H1 (cell line): ENCODE measurements at regions not wholly inside any gene's neighbourhood (a gene's known extent, or its start where the extent isn't known, plus 50 kb on each side); places are given as distances from the start of the nearest gene placed in this dataset.

Experiments used
- CTCF ChIA-PET: fragments of 300-600 bp; sonication (Branson Sonifier 250); formaldehyde crosslinking; loops from one replicate; lab custom pipeline; 2021; ENCODE audit not compliant: partially characterized antibody; lab: Charles Lee
- POLR2A ChIA-PET: fragments of 300-600 bp; sonication (Branson Sonifier 250); formaldehyde crosslinking; loops from one replicate; lab custom pipeline; 2021; ENCODE audit warnings: inconsistent platforms; ENCODE audit not compliant: partially characterized antibody; lab: Charles Lee
- DNase-seq, 2 experiments: peaks; one replicate each; pipeline versions ENCODE4 v3.0.0 to v3.0.0-alpha.2; 2010 to 2022; ENCODE audit warnings: low spot score in 2 of 2, low read depth in 1 of 2, mixed read lengths in 1 of 2
- FAIRE-seq: peaks from 2 replicates; lab custom pipeline; 2011; peaks lifted over from hg19 to GRCh38; lab: Jason Lieb, UNC
- H2AFZ ChIP-seq: 2 replicates; pipeline ENCODE4 v1.8.1; 2012; ENCODE audit warnings: low read length, inconsistent platforms
- H2AK5ac ChIP-seq: 2 replicates; pipeline ENCODE4 v1.6.1; 2013; ENCODE audit warnings: low read depth, low read length
- H2BK120ac ChIP-seq: replicated peaks from 2 replicates; pipeline ENCODE3; 2013; ENCODE audit warnings: low read depth, low read length, inconsistent platforms
- H2BK12ac ChIP-seq: 2 replicates; pipeline ENCODE4 v1.6.1; 2013; ENCODE audit warnings: low read depth, low read length
- H2BK15ac ChIP-seq: 2 replicates; pipeline ENCODE4 v1.6.1; 2013; ENCODE audit warnings: low read length
- H2BK20ac ChIP-seq: 2 replicates; pipeline ENCODE4 v1.6.1; 2013; ENCODE audit warnings: low read length
- H2BK5ac ChIP-seq: 2 replicates; pipeline ENCODE4 v1.6.1; 2013; ENCODE audit warnings: low read depth, low read length
- H3K14ac ChIP-seq: 2 replicates; pipeline ENCODE4 v1.6.1; 2013; ENCODE audit warnings: inconsistent platforms; ENCODE audit not compliant: insufficient read length
- H3K18ac ChIP-seq: 2 replicates; pipeline ENCODE4 v1.6.1; 2013; ENCODE audit warnings: low read length; ENCODE audit errors: extremely low read depth
- H3K23ac ChIP-seq: 2 replicates; pipeline ENCODE4 v1.6.1; 2013; ENCODE audit warnings: inconsistent platforms; ENCODE audit not compliant: insufficient read length
- H3K23me2 ChIP-seq: 2 replicates; pipeline ENCODE4 v1.6.1; 2013; ENCODE audit warnings: low read depth, low read length
- H3K27ac ChIP-seq: 2 replicates; pipeline ENCODE4 v1.6.1; 2011; ENCODE audit warnings: low read depth, low read length, inconsistent platforms
- H3K27me3 ChIP-seq, 4 experiments: replicated peaks in 1 of 4; 1 replicate in 1 of 4; 2 replicates in 3 of 4; pipeline versions ENCODE4 v1.6.1 to v1.8.1; 2011 to 2013; ENCODE audit warnings: low read length in 3 of 4, mild to moderate bottlenecking in 3 of 4, inconsistent platforms in 2 of 4, mixed read lengths in 2 of 4, moderate library complexity in 1 of 4; ENCODE audit not compliant: control insufficient read depth in 3 of 4, insufficient read depth in 3 of 4; ENCODE audit errors: extremely low read depth in 1 of 4
- H3K36me3 ChIP-seq, 4 experiments: 2 replicates each; pipeline versions ENCODE4 v1.6.1 to v1.8.1; 2011 to 2013; ENCODE audit warnings: mild to moderate bottlenecking in 4 of 4, low read length in 3 of 4, moderate library complexity in 2 of 4, control low read depth in 1 of 4, inconsistent platforms in 1 of 4; ENCODE audit not compliant: insufficient read depth in 4 of 4, control insufficient read depth in 2 of 4
- H3K4ac ChIP-seq: replicated peaks from 2 replicates; pipeline ENCODE3; 2013; ENCODE audit warnings: low read length, low read depth, mixed read lengths, inconsistent platforms; ENCODE audit not compliant: insufficient read length
- H3K4me1 ChIP-seq, 4 experiments: replicated peaks in 1 of 4; 1 replicate in 1 of 4; 2 replicates in 3 of 4; pipeline versions ENCODE4 v1.6.1 to v1.8.1; 2011 to 2013; ENCODE audit warnings: low read length in 3 of 4, inconsistent platforms in 2 of 4, mixed read lengths in 1 of 4; ENCODE audit not compliant: insufficient read depth in 4 of 4, control insufficient read depth in 3 of 4
- H3K4me2 ChIP-seq, 2 experiments: 2 replicates each; pipeline versions ENCODE4 v1.6.1 to v1.8.1; 2011 to 2013; ENCODE audit warnings: low read depth in 2 of 2, low read length in 2 of 2, control low read depth in 1 of 2, inconsistent platforms in 1 of 2, mild to moderate bottlenecking in 1 of 2; ENCODE audit not compliant: insufficient read depth in 1 of 2
- H3K4me3 ChIP-seq, 4 experiments: fragments of 200-600, 300-600 bp in 1 of 4; sonication (generic), shearing (Covaris generic), sonication (Bioruptor Twin) in 1 of 4; 2 replicates each; pipeline versions ENCODE4 v1.5.1 to v1.8.1; 2011 to 2016; ENCODE audit warnings: low read length in 4 of 4, low read depth in 3 of 4, control low read depth in 2 of 4, inconsistent platforms in 2 of 4, mild to moderate bottlenecking in 2 of 4, mixed read lengths in 1 of 4, moderate library complexity in 1 of 4; ENCODE audit not compliant: insufficient read depth in 2 of 4; ENCODE audit errors: extremely low read depth in 1 of 4
- H3K56ac ChIP-seq: replicated peaks from 2 replicates; pipeline ENCODE3; 2013; ENCODE audit warnings: low read depth, mild to moderate bottlenecking, mixed read lengths, low read length, inconsistent platforms; ENCODE audit not compliant: insufficient read length
- H3K79me1 ChIP-seq: 2 replicates; pipeline ENCODE4 v1.6.1; 2013; ENCODE audit warnings: low read depth, low read length, control low read depth
- H3K79me2 ChIP-seq, 2 experiments: 2 replicates each; pipeline versions ENCODE4 v1.6.1 to v1.8.1; 2012 to 2013; ENCODE audit warnings: low read length in 2 of 2, mild to moderate bottlenecking in 2 of 2, inconsistent platforms in 1 of 2; ENCODE audit not compliant: insufficient read depth in 2 of 2, control insufficient read depth in 1 of 2
- H3K9ac ChIP-seq, 4 experiments: replicated peaks in 1 of 4; 1 replicate in 1 of 4; 2 replicates in 3 of 4; pipeline versions ENCODE4 v1.6.1 to v1.8.1; 2011 to 2013; ENCODE audit warnings: low read depth in 3 of 4, low read length in 3 of 4, control low read depth in 2 of 4, mild to moderate bottlenecking in 2 of 4, moderate library complexity in 2 of 4, inconsistent platforms in 1 of 4; ENCODE audit errors: extremely low read depth in 1 of 4
- H3K9me3 ChIP-seq, 2 experiments: 2 replicates each; pipeline versions ENCODE4 v1.6.1 to v1.8.1; 2012 to 2013; ENCODE audit warnings: mild to moderate bottlenecking in 2 of 2, moderate library complexity in 2 of 2, control low read depth in 1 of 2, inconsistent platforms in 1 of 2, low read depth in 1 of 2, low read length in 1 of 2, mixed read lengths in 1 of 2; ENCODE audit not compliant: insufficient read depth in 2 of 2
- H4K20me1 ChIP-seq, 2 experiments: replicated peaks in 1 of 2; 2 replicates each; pipeline versions ENCODE3 to v1.8.1; 2011 to 2013; ENCODE audit warnings: inconsistent platforms in 2 of 2, low read length in 2 of 2, mild to moderate bottlenecking in 1 of 2; ENCODE audit not compliant: insufficient read depth in 2 of 2, control insufficient read depth in 1 of 2
- H4K5ac ChIP-seq: 2 replicates; pipeline ENCODE4 v1.6.1; 2013; ENCODE audit warnings: low read length, low read depth, mixed read lengths, inconsistent platforms; ENCODE audit not compliant: insufficient read length
- H4K8ac ChIP-seq: 2 replicates; pipeline ENCODE4 v1.8.0; 2013; ENCODE audit warnings: mild to moderate bottlenecking, moderate library complexity, low read length, inconsistent platforms; ENCODE audit not compliant: insufficient read depth; ENCODE audit errors: extremely low read depth
- H4K91ac ChIP-seq: replicated peaks from 2 replicates; pipeline ENCODE3; 2013; ENCODE audit warnings: low read length, mixed read lengths, inconsistent platforms; ENCODE audit not compliant: insufficient read length
- BRCA1 ChIP-seq: IDR thresholded peaks from 2 replicates; pipeline ENCODE4 v1.6.1; 2012; ENCODE audit warnings: low read depth, low read length, improper control_type of control experiment
- EGR1 ChIP-seq: IDR thresholded peaks from 2 replicates; pipeline ENCODE4 v1.6.1; 2011; ENCODE audit warnings: low read depth, low read length, borderline replicate concordance
- EZH2 ChIP-seq: fragments of 200-600 bp; sonication (generic); IDR thresholded peaks from 2 replicates; pipeline ENCODE4 v1.7.1; 2012; ENCODE audit warnings: low read depth, mild to moderate bottlenecking, moderate library complexity, low read length, inconsistent platforms; ENCODE audit not compliant: severe bottlenecking
- PHF8 ChIP-seq: fragments of 200-600 bp; sonication (generic); conservative IDR thresholded peaks from 2 replicates; pipeline ENCODE4 v1.7.1; 2012; ENCODE audit warnings: low read depth, mild to moderate bottlenecking, inconsistent platforms, low read length, moderate library complexity
- POLR2A ChIP-seq, 2 experiments: IDR thresholded peaks; 1 replicate in 1 of 2; 2 replicates in 1 of 2; pipeline ENCODE4 v1.6.1; 2011; ENCODE audit warnings: low read depth in 2 of 2, low read length in 2 of 2, mild to moderate bottlenecking in 2 of 2; ENCODE audit errors: control extremely low read depth in 1 of 2
- TAF1 ChIP-seq: IDR thresholded peaks from 2 replicates; pipeline ENCODE4 v1.6.1; 2011; ENCODE audit warnings: mild to moderate bottlenecking, low read depth, low read length
- WGBS, 2 experiments: shearing (Covaris generic) in 1 of 2; methylation state at CpG; one replicate each; pipeline versions ENCODE4 v1.1.6 to v1.1.7; 2013 to 2015; ENCODE audit warnings: low lambda C conversion rate in 2 of 2, mixed read lengths in 2 of 2, inconsistent platforms in 1 of 2, low coverage in 1 of 2, missing lambda C conversion rate in 1 of 2; ENCODE audit not compliant: insufficient replicate concordance in 2 of 2, insufficient coverage in 1 of 2, insufficient read length in 1 of 2; ENCODE audit errors: extremely low coverage in 1 of 2, missing lambda C conversion rate in 1 of 2; 5-methylcytosine and 5-hydroxymethylcytosine counted together

DNA sequence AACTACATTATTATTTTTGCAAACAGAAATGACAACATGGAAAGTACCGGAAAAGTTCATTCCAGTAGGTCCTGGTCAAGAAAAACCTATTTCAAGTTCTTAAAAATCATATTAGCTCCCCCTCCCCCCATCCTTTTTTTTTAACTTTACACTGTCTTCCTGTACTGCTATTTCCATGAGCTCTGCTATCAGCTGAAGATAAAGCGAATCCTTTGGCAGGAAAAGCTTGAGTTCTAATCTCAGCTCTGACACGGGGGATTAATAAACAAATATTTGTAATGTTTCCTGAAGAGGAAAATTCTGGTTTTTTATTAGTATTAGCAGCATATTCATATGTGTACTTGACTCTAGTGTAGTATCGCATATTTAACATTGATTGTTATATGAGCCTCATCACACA lies 190.7 kb upstream of the ESRRG start:
- Histone ChIP-seq H3K23me2 (no peaks in the 10 kb centered on the region), H3K4me1 (no peaks in the 10 kb centered on the region), H2BK20ac (no peak overlapping the region), H3K4me2 (no peak overlapping the region), H2AK5ac (no peak overlapping the region), H3K9ac (no peak overlapping the region), H3K56ac (no peak overlapping the region), H3K27ac (no peak overlapping the region), H2BK5ac (no peak overlapping the region), H4K20me1 (no peaks in the 10 kb centered on the region), H3K79me2 (no peaks in the 10 kb centered on the region), H3K23ac (no peak overlapping the region), H3K18ac (no peak overlapping the region), H2BK12ac (no peak overlapping the region), H3K79me1 (no peaks in the 10 kb centered on the region), H3K9me3 (no peaks in the 10 kb centered on the region), H3K4me3 (no peak overlapping the region), H3K36me3 (no peaks in the 10 kb centered on the region), H3K14ac (no peak overlapping the region), H4K8ac (no peak overlapping the region), H4K91ac (no peak overlapping the region), H2BK15ac (no peak overlapping the region), H4K5ac (no peak overlapping the region), H3K4ac (no peak overlapping the region), H2BK120ac (no peak overlapping the region), H3K27me3 (no peaks in the 10 kb centered on the region), H2AFZ (no peak overlapping the region)
- no peak for FAIRE-seq
- CTCF ChIA-PET, result interaction anchor here (1.0 kb wide), 1 partner anchor 10 kb away, joined by 3 read pairs; no protein-coding TSS in a partner anchor
- no peak for DNase-seq
- WGBS, 2 experiments, result 90% methylated on average over 4 of the region's 4 CpGs; no CpG with 5 or more reads in 1 of the 2 experiments
- POLR2A ChIA-PET, result no interaction called here
- TF ChIP-seq TAF1 (no peak), PHF8 (no peak), POLR2A (IDR thresholded peaks at IDR 0.05; ENCODE audit: control extremely low read depth in 1 of 2, low read depth in 2 of 2, low read length in 2 of 2) (no peak), EGR1 (no peak), BRCA1 (no peak), EZH2 (no peak)
